Activated naive CD4-positive, alpha-beta T cell treated with Interleukin-2 at 50 U/mL for 16 hours (primary cell): ENCODE measurements at regions not wholly inside any gene's neighbourhood (a gene's known extent, or its start where the extent isn't known, plus 50 kb on each side); places are given as distances from the start of the nearest gene placed in this dataset.
"Not testable (repeated sequence)": the region's sequence is repeated elsewhere in the genome, so short reads cannot be mapped to it uniquely, and the experiment has no call there.

Experiments
- DNase-seq: peaks from one replicate; pipeline ENCODE4 v3.0.0-alpha.2; 2020

DNA sequence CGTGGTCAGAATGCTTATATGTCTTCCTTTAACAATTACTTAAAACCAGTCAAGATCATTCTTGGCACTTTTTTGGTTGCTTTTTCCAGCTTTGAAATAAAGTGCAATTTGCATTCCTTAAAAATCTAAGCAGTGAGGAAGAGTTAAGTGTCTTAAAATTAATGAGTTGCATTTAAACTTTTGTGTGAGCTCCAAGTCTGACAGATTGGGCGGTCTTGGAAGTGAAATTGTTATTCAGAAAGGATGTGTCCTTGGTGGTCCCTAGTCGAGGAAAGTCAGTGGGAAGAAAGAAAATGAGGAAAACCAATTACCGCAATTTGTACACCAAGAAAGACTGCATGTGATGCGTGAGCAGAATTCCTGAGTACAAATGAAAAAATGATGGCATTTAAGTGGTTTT lies 132.5 kb downstream of the HHIPL2 start:
- no peak for DNase-seq

- DNase-seq = no peak
Observed at GRCh38 chr1:222413991-222414549, 133.8 kb downstream of the HHIPL2 start.

GRCh38 chr1:222413436-222413835 lies 134.5 kb downstream of the HHIPL2 start:
- no peak for DNase-seq

DNA sequence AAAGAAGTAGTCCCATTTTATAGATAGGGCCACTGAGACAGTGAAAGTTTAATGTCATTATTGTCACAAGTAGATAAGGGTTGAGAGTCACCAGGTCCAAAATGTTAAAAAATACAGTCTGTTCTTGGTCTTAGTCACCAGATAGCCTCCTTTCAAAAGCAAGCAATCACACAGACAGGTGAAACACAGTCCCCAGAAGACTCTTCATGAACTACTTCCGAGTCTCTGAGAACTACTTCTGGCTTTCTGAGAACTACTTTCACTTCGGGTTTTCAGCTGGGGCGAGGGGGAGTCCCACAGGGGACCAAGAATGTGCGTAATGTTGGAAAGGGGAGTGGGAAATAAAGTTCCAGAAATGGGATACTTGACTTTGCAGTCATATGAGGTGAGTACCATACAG lies 143.2 kb downstream of the HHIPL2 start:
- DNase-seq = no peak

DNA sequence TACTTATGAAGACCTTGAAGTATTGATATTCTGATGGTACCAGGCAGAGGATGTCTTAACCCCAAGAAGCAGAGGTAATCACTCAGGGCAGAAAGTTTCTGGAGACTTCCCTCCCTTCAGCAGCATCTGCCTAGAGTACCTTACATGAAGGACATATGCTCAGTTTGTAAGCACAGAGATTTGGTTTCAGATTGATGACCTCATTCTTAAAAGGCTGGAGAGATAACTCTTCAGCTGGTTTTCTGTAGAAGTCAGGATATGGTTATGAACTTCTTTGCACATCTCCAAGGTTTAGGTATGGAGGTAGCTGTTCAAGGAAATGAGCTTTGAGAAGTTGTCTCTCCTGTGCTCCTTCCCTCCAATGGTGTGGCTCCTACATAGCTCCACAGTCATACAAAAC lies 148.7 kb downstream of the HHIPL2 start:
- DNase-seq = no peak

GRCh38 chr1:222394224-222394623 lies 153.7 kb downstream of the HHIPL2 start:
- no peak for DNase-seq

DNA sequence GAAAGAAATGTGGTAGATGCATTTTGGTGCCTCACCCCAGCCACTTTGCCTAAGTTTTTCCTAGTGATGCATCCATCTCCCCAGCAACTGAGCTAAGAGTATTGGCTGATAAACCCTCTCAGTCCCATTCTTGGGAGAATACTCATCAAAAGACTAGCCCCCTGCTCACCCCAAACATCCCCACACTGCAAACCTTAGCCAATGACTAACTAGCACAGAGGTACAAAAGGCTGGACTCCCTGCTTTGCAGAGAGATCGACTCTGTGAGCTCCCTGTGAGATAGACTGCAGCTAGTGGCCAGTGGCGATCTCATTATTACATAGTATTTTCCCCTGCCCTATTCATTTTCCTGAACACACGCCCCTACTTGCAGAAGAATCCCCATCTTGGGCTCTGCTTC lies 155.3 kb downstream of the HHIPL2 start:
- no peak for DNase-seq

GRCh38 chr1:222390181-222390580 lies 157.7 kb downstream of the HHIPL2 start:
- DNase-seq = no peak

DNA sequence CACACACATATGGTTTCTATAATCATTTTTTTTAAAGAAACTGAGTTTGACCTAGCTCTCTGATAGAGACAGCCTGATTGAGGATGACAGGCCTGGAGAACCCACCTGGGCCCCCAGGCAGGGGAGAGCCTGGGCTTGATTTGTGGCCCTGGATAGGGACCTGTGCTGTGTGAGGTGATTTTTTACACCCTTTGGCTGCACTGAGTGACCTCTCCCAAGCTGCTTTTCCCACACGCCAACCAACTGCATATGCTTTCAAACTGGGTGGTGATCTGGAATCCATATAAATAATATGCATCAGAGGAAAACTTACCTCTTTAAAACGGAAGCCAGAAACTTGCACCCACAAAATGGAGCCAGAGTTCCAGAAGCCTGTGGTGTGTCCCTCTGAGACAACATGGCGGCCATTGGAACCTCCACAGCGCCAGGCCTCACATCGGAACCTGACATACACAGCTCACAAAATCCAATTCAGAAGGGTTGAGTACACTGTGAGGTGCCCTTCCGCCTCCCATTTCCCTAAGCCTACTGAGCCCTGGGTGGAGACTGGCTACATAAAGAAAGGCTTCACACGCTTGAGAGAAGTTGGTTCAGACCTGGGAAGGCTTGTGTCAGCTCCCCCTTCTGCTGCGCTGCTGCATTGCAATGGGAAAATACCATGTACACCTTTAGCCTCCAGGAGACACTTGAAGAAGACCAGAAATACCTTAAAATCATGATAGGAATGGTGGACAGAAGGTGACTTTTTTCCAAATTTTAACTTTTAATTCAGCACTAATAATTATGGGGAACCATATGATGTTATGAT lies 160.7 kb downstream of the HHIPL2 start:
- no peak for DNase-seq

GRCh38 chr1:222385955-222386354 lies 161.9 kb downstream of the HHIPL2 start:
- DNase-seq = no peak

DNA sequence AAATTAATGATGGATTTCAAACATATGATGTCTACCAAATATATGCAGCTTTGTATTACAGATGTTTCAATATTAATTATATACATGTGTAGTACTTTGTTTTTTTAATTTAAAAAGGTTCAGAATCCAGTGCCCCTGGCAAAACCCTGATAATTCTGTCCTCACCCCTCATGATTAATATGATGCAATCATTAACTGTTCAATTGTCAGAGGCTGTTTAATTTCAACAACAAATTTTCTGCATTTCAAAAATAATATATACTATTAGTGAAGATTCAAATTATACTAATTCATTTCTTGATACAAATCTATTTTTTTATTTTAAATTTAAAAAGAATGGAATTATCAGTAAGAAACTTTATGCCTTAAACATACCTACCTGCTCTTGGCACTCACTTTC lies 162.6 kb downstream of the HHIPL2 start:
- no peak for DNase-seq

DNA sequence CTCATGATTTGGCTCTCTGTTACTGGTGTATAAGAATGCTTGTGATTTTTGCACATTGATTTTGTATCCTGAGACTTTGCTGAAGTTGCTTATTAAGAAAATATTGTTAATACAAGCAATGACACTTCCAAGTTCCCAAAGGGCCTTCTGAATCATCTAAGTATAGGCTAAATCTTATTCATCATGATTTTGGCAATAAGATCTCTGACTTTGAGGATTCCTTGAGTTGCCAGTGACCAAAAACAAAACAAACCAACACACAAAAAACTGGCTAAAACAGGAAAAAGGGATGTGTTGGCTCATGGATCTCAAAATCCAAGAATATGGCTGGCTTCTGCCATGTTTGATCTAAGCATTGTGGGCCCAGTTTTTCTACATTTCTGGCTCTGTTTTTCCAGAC lies 163.4 kb downstream of the HHIPL2 start:
- no peak for DNase-seq

GRCh38 chr1:222382171-222382570 lies 165.7 kb downstream of the HHIPL2 start:
- no peak for DNase-seq

DNA sequence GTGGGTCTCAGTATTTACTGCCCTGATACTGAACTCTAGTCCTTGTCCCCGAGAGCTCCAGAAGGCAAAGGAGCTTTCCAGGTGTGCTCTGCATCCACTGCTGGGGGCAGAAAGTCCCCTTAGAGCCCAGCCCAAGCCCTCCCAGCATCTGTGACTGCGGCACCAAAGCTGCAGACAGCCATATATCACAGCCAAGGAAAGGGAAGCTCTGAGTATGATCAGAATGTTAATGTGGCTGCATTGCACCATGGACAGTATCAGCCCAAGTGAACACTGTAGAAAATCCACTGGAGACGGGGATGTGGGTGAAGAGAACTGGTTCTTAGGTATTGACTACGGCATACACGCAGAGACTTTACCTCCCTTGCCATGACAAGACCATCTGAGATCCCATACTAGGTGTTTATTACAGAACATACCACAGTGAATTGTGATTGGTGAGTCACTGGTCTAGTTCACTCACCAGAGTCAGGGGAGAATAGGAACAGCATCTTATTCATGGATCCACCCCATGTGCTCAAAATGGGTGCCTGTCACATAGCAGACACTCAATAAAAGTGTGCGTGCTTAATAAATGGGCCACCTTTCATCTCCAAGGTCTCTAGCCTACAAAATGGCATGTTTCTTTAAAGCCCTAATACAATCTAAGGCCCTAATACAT lies 170.3 kb downstream of the HHIPL2 start:
- DNase-seq = no peak

DNA sequence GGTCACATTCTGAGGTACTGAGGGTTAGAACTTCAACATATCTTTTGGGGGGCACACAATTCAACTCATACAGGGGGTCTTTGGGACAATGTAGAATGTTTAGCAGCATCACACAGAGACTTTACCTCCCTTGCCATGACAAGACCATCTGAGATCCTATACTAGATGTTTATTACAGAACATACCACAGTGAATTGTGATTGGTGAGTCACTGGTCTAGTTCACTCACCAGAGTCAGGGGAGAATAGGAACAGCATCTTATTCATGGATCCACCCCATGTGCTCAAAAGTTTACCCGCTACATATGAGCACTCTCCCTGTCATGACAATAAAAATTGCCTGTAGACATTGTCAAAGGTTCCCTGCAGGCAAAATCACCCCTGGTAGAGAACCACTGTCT lies 171.1 kb downstream of the HHIPL2 start:
- not testable (repeated sequence) for DNase-seq

DNA sequence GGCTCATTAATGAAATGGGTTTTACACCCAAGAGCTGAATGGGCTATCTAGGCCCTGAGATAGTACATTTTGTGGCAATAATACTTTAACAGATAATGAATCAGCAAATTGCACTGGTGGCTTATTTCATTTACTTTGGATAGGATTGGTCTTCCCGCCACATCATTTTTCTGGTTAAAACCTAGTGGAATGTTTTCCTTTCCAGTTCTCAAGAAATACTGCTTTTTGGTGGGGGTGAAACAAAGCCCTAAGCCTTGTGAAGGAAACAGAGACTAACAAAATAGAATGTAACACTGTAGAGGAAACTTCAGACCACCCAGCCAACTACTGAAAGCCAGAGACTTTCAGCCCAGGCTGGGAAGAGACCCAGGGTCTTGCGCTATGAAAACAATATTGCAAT lies 172.2 kb downstream of the HHIPL2 start:
- DNase-seq = no peak

GRCh38 chr1:222373831-222374602 lies 173.9 kb downstream of the HHIPL2 start:
- DNase-seq = no peak

GRCh38 chr1:222373216-222373615 lies 174.7 kb downstream of the HHIPL2 start:
- DNase-seq = no peak

DNA sequence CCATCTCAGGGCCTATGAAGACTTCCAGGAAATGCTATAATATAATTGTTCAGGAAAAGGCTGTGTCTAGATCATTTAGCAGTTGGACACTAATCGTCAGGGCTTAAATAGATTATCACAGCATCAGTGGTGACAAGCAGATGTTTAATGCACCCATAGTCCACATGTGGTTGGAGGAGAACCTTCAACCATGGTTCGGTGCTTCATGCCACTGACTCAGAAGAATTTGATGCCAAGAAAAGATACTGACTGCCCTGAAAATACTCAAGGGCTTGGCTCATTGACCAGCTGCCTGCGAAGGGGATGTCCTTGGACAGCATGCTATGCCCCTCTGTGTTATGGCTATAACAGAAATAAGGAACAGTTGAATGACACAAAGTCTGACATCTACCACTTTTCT lies 175.7 kb downstream of the HHIPL2 start:
- DNase-seq = no peak

DNA sequence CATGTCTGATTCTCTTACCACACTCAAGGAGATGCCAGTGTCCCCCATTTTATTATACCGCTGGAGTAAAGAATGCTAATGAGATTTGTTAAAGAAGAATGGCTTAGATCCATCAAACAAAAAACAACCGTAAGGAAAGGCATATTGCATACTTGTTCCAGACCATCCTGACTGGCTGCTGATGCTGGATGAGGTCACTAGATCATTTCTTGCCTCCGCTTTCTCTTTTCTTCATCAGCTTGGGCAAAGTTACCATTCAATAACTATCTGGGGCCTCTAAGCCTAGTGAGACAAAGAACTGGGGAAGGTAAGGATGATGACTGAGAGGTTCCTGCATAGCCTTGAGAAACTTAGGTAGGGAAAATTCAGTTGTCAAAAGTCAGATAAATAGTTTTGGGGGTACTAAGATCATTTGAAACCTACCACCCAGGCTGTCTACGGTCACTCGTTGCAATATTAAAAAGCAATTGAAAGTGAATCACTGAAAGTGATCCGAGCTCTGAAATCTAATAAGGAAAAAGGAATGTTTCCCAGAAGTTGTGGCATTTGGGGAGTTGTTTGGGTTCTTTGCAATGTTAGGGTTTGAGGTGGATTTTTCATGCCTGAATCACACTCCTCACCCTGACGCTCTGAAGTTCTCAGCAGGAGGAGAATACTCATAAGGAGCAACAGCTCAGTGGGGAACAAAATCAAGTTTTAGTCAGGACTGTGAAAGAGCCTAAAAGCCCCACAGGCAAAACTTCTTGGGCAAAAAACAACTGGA lies 176.8 kb downstream of the HHIPL2 start:
- no peak for DNase-seq

- DNase-seq = no peak
Observed at GRCh38 chr1:222370081-222370912, 177.6 kb downstream of the HHIPL2 start.

DNA sequence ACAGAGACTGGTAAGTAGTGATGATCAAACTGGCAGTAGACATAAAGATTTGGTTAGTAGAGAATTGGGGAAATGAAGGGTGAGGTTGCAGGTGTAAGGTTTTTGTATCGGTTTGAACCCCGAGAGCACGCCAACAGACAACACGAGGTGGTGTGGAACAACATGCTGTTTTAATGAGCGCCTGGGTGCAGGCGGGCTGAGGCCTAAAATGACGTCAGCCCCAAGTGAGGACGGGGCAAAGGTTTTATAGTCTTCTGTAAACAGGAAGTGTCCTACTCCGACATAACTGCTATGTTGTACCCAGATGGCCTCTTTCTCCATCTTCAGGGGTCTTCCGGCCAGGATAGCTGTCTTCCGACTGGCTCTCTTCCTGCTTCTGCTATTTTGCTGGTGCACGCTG lies 178.8 kb downstream of the HHIPL2 start:
- DNase-seq = no peak
